ENCODE measurements at regions not wholly inside any gene's neighbourhood (a gene's known extent, or its start where the extent isn't known, plus 50 kb on each side); places are given as distances from the start of the nearest gene placed in this dataset.

DNA sequence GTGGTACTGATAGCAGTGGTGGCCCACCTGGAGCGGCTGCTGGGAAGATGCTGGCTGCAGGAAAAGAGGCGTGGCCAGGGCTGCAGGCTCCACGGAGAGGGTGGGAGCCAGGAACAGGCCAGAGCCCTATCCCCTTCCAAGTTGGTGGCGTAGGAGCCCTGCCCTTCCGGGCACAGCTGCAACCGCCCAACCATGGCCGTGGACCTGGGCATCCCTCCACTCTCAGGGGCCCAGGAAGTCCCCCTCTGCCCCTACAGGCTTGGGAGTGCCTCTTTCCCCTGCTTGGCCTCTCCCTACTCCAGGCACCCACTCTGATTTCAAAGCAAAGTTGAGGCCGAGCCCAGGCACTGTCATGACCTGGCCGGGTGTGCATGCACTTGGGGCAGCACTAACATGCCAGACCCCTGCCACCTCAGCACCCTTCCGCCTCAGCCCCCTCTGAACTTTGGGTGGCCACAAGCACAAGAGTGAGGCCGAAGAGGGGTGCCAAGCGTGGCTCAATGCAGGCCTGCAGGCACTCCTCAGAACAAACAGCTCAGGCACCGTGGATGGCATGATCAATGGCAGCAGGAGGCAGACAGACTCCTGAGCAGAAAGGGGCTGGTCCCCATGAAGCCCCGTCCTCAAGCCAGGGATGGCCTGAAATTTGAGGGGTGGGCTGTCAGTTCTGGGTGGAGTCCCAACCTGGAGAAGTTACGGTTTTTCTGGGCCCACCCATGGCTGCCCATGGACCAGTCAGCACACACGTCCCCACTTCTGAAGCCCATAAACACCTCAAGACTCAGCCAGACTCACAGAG is 164.9 kb upstream of the PRNP start:
- FAIRE-seq (no peak), DNase-seq (ENCODE audit: insufficient read length, low spot score) (no peak)
- TF ChIP-seq, protein P1, sequence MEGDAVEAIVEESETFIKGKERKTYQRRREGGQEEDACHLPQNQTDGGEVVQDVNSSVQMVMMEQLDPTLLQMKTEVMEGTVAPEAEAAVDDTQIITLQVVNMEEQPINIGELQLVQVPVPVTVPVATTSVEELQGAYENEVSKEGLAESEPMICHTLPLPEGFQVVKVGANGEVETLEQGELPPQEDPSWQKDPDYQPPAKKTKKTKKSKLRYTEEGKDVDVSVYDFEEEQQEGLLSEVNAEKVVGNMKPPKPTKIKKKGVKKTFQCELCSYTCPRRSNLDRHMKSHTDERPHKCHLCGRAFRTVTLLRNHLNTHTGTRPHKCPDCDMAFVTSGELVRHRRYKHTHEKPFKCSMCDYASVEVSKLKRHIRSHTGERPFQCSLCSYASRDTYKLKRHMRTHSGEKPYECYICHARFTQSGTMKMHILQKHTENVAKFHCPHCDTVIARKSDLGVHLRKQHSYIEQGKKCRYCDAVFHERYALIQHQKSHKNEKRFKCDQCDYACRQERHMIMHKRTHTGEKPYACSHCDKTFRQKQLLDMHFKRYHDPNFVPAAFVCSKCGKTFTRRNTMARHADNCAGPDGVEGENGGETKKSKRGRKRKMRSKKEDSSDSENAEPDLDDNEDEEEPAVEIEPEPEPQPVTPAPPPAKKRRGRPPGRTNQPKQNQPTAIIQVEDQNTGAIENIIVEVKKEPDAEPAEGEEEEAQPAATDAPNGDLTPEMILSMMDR (IDR thresholded peaks at IDR 0.05; ENCODE audit: insufficient read depth, missing control alignments): no peak

DNA sequence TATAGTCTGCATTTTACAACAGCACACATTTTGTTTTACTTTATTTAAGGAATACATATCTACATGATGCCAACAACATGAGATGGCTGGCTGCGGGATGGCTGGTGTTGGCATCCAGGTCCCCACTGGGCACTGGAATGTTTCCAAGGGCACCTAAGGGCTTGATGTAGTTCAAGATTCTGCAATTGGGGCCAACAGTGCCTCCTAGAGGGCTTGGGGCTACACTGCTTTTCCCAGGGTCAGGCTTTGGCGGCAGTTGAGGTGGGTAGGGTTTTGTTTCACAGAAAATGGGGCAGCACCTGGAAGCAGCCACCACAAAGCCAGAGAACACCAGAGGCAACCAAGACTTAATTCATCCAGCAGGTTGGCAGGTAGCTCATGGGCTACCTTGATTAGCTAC is 166.7 kb upstream of the PRNP start:
- DNase-seq (ENCODE audit: insufficient read length, low spot score): no peak
- TF ChIP-seq, protein P1 (IDR thresholded peaks at IDR 0.05; ENCODE audit: insufficient read depth, missing control alignments): no peak

DNA sequence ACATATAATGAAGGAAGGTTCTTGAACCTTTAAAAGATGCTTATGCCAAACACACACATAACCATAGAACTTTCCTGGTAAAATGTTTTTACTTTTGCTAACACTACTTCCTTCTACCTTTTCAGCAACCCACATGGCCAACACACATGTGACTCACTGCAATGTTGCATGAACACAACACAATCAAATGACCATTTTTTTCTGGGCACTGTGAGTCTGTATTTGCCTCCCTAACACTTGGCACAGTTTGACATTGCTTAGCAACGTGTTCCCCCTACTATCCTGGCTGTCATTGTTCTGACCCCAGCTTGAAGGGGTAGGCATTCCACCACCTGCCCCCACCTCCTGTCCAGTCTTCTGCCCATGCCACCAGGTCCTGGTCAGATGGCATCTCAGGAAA is 169.4 kb upstream of the PRNP start:
- TF ChIP-seq, protein P1 (IDR thresholded peaks at IDR 0.05; ENCODE audit: insufficient read depth, missing control alignments): no peak
- no peak for FAIRE-seq

More for the DNA sequence above, 166.7 kb upstream of the PRNP start:
- no peak for FAIRE-seq

DNA sequence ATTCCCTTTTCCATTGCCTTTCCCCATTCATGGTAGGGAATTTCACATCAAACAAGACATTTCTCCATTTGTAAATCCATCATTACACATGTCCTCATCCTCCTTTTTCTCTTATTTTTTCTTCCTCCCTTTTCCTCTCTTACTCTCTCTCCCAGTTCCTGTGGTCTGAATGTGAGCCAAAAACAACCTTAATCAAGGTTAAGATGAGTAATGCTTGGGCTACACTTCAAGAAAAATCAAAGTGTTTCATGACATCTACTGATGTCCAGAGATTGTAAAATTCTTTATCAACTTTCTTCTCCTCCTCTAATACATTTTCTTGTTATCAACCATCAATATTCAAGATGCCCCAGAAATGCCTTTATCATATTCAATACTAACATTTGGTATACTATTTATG is 172.5 kb upstream of the PRNP start:
- TF ChIP-seq, protein P1 (IDR thresholded peaks at IDR 0.05; ENCODE audit: insufficient read depth, missing control alignments): no peak

More for the DNA sequence above, 169.4 kb upstream of the PRNP start:
- no peak for DNase-seq (ENCODE audit: insufficient read length, low spot score)

DNA sequence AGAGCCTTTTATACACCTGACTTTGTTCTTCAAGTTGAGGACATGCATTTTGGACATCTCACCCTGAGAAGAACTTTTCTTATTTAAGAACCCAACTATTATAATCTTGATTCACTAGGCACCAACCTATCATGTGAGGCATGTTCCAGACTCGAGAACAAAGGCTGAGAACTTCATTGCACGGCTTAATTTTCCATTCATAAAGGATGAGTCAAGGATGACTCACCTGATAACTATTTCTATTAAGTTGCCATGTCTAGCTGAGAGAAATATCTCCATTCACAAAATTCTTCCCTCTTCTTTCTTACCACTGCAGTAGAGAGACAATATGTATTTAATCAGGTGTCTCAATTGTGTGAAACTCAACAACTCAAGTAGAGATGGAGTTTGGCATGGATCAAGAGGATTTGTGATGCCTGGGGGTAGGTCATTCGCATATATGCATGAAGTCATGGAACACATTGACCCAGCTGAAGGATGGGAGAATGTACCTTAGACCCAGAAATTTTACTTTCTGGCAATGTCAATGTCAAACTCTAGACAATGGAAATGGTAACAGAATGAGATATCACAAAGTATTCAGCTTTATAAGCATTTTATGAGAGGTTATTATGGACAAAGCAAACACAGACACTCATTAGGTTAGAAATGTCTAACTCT is 173.2 kb upstream of the PRNP start:
- TF ChIP-seq, protein P1 (IDR thresholded peaks at IDR 0.05; ENCODE audit: insufficient read depth, missing control alignments): no peak
- DNase-seq (ENCODE audit: insufficient read length, low spot score) (no peak), FAIRE-seq (no peak)

More for the DNA sequence above, 172.5 kb upstream of the PRNP start:
- FAIRE-seq: no peak
- DNase-seq (ENCODE audit: insufficient read length, low spot score): no peak

DNA sequence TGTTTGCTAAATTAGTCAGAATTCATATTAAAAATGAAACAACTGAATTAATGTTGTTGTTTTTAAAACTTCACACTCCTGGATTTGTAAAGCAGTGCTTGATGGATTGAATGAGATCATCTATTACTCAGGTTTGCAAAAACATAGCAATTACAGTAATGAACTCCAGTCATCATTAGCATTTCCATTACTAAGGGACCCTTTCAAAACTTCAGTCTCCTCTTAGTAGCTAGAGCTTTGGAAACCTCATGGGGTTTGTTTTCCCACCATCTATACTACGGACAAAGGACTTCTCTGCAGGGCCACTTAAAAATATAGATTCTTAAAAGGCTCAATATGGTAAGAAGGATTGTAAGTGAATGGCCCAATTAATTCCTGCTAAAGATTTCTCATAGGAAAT is 174.5 kb upstream of the PRNP start:
- DNase-seq (ENCODE audit: insufficient read length, low spot score): no peak
- TF ChIP-seq, protein P1 (IDR thresholded peaks at IDR 0.05; ENCODE audit: insufficient read depth, missing control alignments): no peak
- no peak for FAIRE-seq
